Stimulated activated CD4-positive, alpha-beta T cell treated with anti-CD3 and anti-CD28 coated beads, Interleukin-15, amount 100 ng/mL, for 1 hour (primary cell): ENCODE measurements at regions not wholly inside any gene's neighbourhood (a gene's known extent, or its start where the extent isn't known, plus 50 kb on each side); places are given as distances from the start of the nearest gene placed in this dataset.

Experiments
- DNase-seq, 2 donors: peaks; one replicate each; pipeline ENCODE4 v3.0.0-alpha.2; 2020; ENCODE audit warnings: low read depth in 1 of 2, low spot score in 1 of 2

- DNase-seq, result no peak
Measured at GRCh38 chr2:147515213-147515612, 329.6 kb upstream of the ACVR2A start.

- DNase-seq, result no peak
Measured at GRCh38 chr2:147512206-147512605, 332.6 kb upstream of the ACVR2A start.

- no peak for DNase-seq
Measured at GRCh38 chr2:147511491-147511948, 333.3 kb upstream of the ACVR2A start.

DNA sequence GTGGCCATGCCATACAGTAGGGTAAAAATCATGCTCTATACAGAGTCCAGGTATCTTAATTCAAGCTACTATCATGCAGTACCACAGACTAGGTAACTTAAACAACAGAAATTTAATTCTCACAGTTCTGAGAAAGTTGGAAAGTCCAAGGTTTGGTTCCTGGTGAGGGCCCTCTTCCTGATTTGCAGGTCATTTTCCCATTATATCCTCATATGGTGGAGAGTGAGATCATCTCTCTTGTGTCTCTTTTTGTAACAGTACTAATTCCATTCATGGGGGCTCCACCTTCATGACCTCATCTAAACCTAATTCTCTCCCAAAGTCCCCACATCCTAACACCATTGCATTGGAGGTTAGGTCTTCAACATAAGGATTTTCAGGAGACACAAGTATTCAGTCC, 335.0 kb upstream of the ACVR2A start:
- DNase-seq, result no peak

GRCh38 chr2:147506889-147507288, 337.9 kb upstream of the ACVR2A start:
- no peak for DNase-seq

DNA sequence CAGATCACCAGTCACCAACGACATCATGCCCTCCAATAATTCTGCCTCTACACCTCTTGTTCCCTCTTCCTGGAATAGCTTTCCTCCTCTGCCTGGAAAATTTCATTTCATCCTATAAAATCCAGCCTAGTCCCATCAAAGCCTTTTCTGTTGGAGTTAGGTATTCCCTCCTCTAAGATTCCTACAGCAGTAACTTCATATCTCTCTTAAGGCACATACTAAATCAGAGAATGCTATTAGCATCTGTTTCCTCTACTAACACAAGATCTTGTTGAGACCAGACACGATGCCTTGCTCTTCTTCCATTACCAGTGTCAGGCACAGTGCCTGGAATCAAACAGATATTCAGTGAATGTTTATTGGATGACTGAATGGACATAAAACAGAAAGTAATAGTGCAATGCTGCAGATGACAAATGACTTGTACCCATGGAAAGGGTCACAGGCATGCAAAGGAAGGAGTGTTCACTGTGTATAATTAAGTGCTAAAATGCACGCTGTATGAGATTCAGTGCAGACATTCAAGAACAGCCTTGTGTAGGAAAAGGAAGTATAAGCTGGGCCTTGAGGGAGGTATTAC, 342.0 kb upstream of the ACVR2A start:
- no peak for DNase-seq

DNA sequence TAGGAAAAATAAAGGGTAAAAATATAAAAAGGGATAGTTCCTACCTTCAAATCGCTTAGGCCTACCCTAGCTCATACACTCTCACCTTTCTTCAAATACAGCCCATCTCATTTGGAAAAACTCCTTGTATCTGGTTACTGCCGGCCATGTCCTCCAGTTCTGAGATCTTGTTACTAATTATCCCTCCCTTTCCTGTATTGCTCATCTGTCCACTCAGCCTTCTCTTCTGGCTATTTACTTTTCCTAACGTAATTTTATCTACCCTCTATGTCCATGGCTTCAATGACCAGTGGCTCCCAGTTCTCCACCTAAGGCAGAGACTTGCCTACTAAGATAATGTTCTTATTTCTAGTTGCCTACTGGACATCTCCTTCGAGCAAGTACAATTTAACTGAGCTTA, 342.9 kb upstream of the ACVR2A start:
- DNase-seq, result no peak

GRCh38 chr2:147500819-147501395, 343.9 kb upstream of the ACVR2A start:
- DNase-seq, result no peak

- DNase-seq, result no peak
Measured at GRCh38 chr2:147500229-147500628, 344.6 kb upstream of the ACVR2A start.

- no peak for DNase-seq
Measured at GRCh38 chr2:147499785-147500184, 345.0 kb upstream of the ACVR2A start.

GRCh38 chr2:147495734-147496133, 349.1 kb upstream of the ACVR2A start:
- no peak for DNase-seq

DNA sequence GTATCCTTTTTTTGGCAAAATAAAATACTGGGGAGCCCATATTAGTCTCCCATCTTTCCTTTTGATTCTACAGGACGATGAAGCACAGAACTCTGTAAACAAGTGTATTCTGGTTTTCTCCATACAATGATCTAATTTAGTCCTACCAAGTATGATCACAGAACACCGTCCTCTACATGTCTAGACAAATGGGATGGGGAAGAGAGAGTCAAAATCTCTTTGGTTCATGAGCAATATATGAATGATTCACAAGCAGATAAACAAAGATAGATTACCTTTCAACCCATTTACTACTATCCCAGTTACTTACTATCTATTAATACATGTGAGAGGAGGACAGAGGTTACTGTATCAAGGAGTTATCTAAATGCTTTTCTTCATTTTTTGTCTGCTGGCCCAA, 352.4 kb upstream of the ACVR2A start:
- no peak for DNase-seq

DNA sequence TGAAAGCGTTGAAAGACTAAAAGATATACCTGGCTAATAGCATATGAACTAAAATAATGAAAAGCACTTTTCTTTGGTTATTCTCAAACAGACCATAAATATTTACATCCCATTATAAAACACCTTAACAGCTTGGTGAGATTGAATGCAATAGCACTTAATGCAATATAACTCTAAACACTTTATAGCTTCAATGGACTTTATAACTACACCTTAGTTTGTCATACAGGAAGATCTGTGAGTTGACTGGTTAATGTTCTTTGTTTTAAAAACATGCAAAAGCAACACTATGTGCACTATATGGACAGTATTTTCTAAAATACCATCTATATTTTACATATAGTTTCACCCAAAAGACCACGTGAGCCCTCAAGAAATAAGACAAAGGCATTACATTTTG, 353.3 kb upstream of the ACVR2A start:
- no peak for DNase-seq

- DNase-seq, result no peak
Measured at GRCh38 chr2:147490401-147491261, 354.2 kb upstream of the ACVR2A start.

GRCh38 chr2:147488472-147488871, 356.4 kb upstream of the ACVR2A start:
- no peak for DNase-seq

DNA sequence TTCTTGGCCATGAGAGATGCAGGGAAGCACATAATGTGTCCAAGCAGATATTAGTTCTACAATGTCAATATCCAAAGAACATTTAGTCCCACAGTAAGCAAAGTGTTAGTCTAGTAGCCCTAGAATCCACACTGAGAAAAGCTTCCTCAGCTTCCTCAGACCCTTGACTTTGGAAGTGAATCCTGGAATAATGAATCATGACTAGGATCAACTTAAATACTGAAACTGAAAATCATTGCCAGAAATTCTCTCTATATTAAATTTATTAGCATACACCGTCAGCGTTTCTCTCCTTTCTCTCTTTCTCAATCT, 356.9 kb upstream of the ACVR2A start:
- no peak for DNase-seq

GRCh38 chr2:147487286-147487977, 357.4 kb upstream of the ACVR2A start:
- DNase-seq, result no peak

DNA sequence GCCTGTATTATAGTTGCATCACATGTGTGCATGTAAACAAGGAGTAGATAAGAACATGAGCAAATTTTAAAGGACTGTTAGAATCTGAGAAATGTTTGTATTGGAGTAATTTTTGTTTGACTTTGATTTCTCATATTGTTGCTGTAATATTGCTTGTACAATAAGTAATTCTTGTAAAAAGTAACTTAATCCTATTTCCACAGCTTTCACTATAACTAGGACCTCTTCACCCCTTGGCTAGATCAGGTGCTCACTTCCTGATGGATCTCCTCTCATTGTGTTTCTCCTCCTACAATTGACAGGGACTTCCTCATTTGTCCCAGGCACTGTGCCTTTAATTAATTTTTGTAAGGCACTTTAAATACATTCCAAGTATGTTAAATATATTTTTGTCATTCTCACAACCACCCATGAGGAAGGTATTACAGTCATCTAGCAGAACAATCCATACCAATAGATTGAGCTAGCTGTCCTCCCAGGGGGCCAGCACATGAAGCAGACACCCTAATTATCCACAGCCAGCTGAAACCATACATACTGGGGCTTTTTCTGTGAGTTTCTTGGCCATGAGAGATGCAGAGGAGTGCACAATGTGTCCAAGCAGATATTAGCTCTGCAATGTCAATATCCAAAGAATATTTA, 359.5 kb upstream of the ACVR2A start:
- no peak for DNase-seq

- DNase-seq, result no peak
Measured at GRCh38 chr2:147483911-147484310, 360.9 kb upstream of the ACVR2A start.

- no peak for DNase-seq
Measured at GRCh38 chr2:147482916-147483669, 361.7 kb upstream of the ACVR2A start.
